Smooth muscle cell (in vitro differentiated cells): ENCODE measurements at regions not wholly inside any gene's neighbourhood (a gene's known extent, or its start where the extent isn't known, plus 50 kb on each side); places are given as distances from the start of the nearest gene placed in this dataset.

Experiments used
- DNase-seq: peaks from one replicate; lab custom pipeline; 2025; ENCODE audit not compliant: unreplicated experiment; lab: John Stamatoyannopoulos, UW
- H2AFZ ChIP-seq: fragments of 200-600 bp; sonication (generic); 2 replicates; pipeline ENCODE4 v1.6.0; 2016; ENCODE audit warnings: antibody characterized with exemption, low read depth, mild to moderate bottlenecking
- H3F3A ChIP-seq: fragments of 200-600 bp; sonication (generic); 2 replicates; pipeline ENCODE4 v1.6.0; 2017; ENCODE audit warnings: antibody characterized with exemption, low read depth
- H3K27ac ChIP-seq: fragments of 200-600 bp; sonication (generic); 2 replicates; pipeline ENCODE4 v1.5.1; 2016; ENCODE audit warnings: low read depth, mild to moderate bottlenecking
- H3K27me3 ChIP-seq: fragments of 200-600 bp; sonication (generic); 2 replicates; pipeline ENCODE4 v1.6.1; 2016; ENCODE audit warnings: low read depth, mild to moderate bottlenecking
- H3K36me3 ChIP-seq: fragments of 200-600 bp; sonication (generic); 2 replicates; pipeline ENCODE4 v1.5.1; 2016; ENCODE audit warnings: low read depth
- H3K4me1 ChIP-seq: fragments of 200-600 bp; sonication (generic); 2 replicates; pipeline ENCODE4 v1.5.1; 2016; ENCODE audit warnings: low read depth
- H3K4me2 ChIP-seq: fragments of 200-600 bp; sonication (generic); 2 replicates; pipeline ENCODE4 v1.6.0; 2016; ENCODE audit warnings: mild to moderate bottlenecking
- H3K4me3 ChIP-seq: fragments of 200-600 bp; sonication (generic); 2 replicates; pipeline ENCODE4 v1.5.1; 2016; ENCODE audit warnings: mild to moderate bottlenecking
- H3K79me2 ChIP-seq: fragments of 200-600 bp; sonication (generic); 2 replicates; pipeline ENCODE4 v1.6.0; 2016; ENCODE audit warnings: low read depth, mild to moderate bottlenecking
- H3K9ac ChIP-seq: fragments of 200-600 bp; sonication (generic); 2 replicates; pipeline ENCODE4 v1.6.0; 2016; ENCODE audit warnings: low read depth
- H3K9me3 ChIP-seq: fragments of 200-600 bp; sonication (generic); replicated peaks from 2 replicates; pipeline ENCODE4 v1.5.1; 2016; ENCODE audit warnings: low read depth
- H4K20me1 ChIP-seq: fragments of 200-600 bp; sonication (generic); 2 replicates; pipeline ENCODE4 v1.6.0; 2016; ENCODE audit warnings: low read depth
- WGBS: methylation state at CpG from one replicate; pipeline ENCODE4 v1.1.7; 2016; ENCODE audit warnings: low lambda C conversion rate; 5-methylcytosine and 5-hydroxymethylcytosine counted together
- TF ChIP-seq, protein P1 (sequence below): fragments of 200-600 bp; sonication (generic); IDR thresholded peaks from 2 replicates; pipeline ENCODE4 v1.5.1; 2017; ENCODE audit warnings: borderline replicate concordance, mild to moderate bottlenecking, antibody characterized with exemption; ENCODE audit not compliant: insufficient read depth, poor library complexity, severe bottlenecking

DNA sequence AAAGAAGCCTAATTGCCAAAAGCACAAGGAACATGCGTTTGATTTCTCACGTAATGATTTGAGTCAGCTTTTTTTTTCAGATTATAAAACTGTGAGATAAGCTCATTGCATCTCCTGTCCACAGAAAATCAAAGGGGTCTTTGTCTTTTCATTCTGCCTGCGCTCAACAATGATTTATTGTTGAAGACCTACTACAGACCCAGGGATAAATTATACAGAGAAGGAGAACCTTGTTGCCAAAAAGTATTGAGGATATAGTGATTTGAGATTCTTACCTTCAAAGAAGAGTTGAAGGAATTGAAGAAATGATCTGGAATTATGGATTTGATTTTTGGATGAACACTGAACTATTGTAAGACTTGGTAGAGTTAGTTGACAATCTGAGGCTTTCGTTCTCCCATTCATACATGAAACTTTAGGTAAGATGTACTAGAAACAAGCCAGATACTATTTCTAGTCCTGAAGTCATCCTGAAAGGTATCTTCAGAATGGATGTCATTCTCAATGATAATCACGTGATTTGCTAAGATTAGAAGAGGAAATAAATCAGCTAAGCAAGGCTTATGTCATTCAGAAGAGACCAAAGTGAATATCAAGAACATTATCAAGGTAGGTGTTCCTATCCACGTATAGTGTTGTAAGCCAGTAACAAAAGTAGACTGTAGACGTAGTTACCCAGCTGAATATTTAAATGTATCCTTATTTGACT, 71.1 kb upstream of the SCOC start:
- no peak for DNase-seq
- 86% methylated on average over 7 of the region's 7 CpGs for WGBS
- no peak overlapping the region for H3K4me2 ChIP-seq
- TF ChIP-seq, protein P1, sequence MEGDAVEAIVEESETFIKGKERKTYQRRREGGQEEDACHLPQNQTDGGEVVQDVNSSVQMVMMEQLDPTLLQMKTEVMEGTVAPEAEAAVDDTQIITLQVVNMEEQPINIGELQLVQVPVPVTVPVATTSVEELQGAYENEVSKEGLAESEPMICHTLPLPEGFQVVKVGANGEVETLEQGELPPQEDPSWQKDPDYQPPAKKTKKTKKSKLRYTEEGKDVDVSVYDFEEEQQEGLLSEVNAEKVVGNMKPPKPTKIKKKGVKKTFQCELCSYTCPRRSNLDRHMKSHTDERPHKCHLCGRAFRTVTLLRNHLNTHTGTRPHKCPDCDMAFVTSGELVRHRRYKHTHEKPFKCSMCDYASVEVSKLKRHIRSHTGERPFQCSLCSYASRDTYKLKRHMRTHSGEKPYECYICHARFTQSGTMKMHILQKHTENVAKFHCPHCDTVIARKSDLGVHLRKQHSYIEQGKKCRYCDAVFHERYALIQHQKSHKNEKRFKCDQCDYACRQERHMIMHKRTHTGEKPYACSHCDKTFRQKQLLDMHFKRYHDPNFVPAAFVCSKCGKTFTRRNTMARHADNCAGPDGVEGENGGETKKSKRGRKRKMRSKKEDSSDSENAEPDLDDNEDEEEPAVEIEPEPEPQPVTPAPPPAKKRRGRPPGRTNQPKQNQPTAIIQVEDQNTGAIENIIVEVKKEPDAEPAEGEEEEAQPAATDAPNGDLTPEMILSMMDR: no peak
- no peaks in the 10 kb centered on the region for H3K9me3 ChIP-seq
- H3K27me3 ChIP-seq: no peaks in the 10 kb centered on the region
- H3K27ac ChIP-seq: no peak overlapping the region
- H3K9ac ChIP-seq: no peak overlapping the region
- peaks cover 4% of the 10 kb centered on the region for H3K4me1 ChIP-seq
- H4K20me1 ChIP-seq: no peaks in the 10 kb centered on the region
- no peaks in the 10 kb centered on the region for H3K79me2 ChIP-seq
- no peak overlapping the region for H2AFZ ChIP-seq
- no peak overlapping the region for H3K4me3 ChIP-seq
- H3F3A ChIP-seq: no peaks in the 10 kb centered on the region
- no peaks in the 10 kb centered on the region for H3K36me3 ChIP-seq

DNA sequence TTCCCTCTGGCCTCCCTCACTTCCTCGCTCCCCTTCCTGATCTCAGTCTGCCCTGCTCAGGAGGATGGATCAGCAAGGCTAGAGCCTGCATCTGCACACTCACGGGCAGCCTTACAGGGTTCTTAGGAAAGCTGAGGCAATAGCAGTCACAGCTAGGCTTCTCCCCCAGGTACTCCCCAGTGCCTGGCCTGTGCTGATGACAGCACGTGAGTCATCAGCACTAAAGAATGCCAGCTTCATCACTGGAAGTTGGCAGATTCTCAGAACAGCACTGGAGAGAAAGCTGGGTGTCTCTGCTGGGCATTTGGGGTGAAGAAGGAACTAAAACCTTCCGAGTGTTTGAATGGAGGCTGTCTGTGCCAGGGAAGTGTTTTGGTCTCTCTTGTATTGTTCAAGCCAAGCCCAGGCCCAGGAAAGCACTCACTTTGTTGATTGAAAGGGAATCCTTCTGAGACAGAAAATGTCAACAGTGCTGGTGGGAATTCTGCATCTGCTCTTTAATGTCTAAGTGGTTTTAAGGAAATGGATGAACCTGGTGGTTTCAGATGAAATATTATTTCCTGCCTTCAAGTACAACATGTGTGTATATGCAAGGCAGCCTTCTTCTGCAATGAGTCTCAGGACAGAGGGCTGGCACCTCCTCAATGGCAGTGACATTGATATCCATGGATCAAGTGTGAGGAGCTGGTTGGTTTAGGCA, 73.0 kb upstream of the SCOC start:
- H4K20me1 ChIP-seq: no peaks in the 10 kb centered on the region
- DNase-seq: no peak
- H3K9me3 ChIP-seq: no peaks in the 10 kb centered on the region
- H2AFZ ChIP-seq: no peak overlapping the region
- H3K36me3 ChIP-seq: no peaks in the 10 kb centered on the region
- no peaks in the 10 kb centered on the region for H3K27me3 ChIP-seq
- H3K79me2 ChIP-seq: no peaks in the 10 kb centered on the region
- 56% methylated on average over 4 of the region's 4 CpGs for WGBS
- H3F3A ChIP-seq: peaks cover 3% of the 10 kb centered on the region
- no peak overlapping the region for H3K9ac ChIP-seq
- no peak overlapping the region for H3K4me2 ChIP-seq
- H3K4me1 ChIP-seq: peaks cover 13% of the 10 kb centered on the region
- H3K27ac ChIP-seq: no peak overlapping the region
- no peak overlapping the region for H3K4me3 ChIP-seq
- TF ChIP-seq, protein P1: no peak

DNA sequence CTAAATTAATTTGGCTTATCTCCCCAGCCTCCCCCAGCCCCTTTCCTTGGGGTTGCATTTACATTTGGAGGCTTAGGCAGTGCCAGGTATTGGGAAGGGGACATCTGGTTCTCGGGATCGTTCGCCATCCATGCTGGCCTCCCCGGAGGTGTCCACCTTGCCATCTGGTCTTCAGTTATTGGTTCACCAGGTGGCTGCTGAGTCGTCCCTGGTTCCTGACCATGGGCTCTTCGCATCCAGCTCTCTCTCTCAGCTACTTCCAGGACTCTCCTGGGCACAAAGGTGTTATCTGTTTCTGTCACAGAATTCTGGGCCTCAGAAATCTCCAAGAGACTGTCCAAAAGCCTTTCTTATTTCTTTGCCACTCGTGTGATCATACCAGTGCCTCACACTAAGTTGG, 75.4 kb upstream of the SCOC start:
- no peaks in the 10 kb centered on the region for H3K27me3 ChIP-seq
- WGBS: 94% methylated on average over 7 of the region's 7 CpGs
- H3F3A ChIP-seq: peaks cover 3% of the 10 kb centered on the region
- H3K4me1 ChIP-seq: peaks cover 13% of the 10 kb centered on the region
- no peak overlapping the region for H2AFZ ChIP-seq
- no peaks in the 10 kb centered on the region for H4K20me1 ChIP-seq
- H3K36me3 ChIP-seq: no peaks in the 10 kb centered on the region
- H3K27ac ChIP-seq: no peak overlapping the region
- H3K79me2 ChIP-seq: no peaks in the 10 kb centered on the region
- no peak for DNase-seq
- no peak overlapping the region for H3K9ac ChIP-seq
- H3K9me3 ChIP-seq: no peaks in the 10 kb centered on the region
- no peak overlapping the region for H3K4me2 ChIP-seq
- TF ChIP-seq, protein P1: no peak
- H3K4me3 ChIP-seq: no peak overlapping the region
